Lower leg skin (tissue), 4 donors: ENCODE measurements at regions not wholly inside any gene's neighbourhood (a gene's known extent, or its start where the extent isn't known, plus 50 kb on each side); places are given as distances from the start of the nearest gene placed in this dataset.

Experiments
- DNase-seq, 2 donors: peaks; one replicate each; pipeline ENCODE4 v3.0.0-alpha.2; 2019; ENCODE audit warnings: low spot score in 2 of 2
- H3K4me3 ChIP-seq: fragments of 200-600 bp; sonication (generic); 2 replicates; pipeline ENCODE4 v1.5.1; 2017; ENCODE audit warnings: mild to moderate bottlenecking, low read depth; ENCODE audit not compliant: poor library complexity, severe bottlenecking
- CTCF ChIP-seq, 3 donors: fragments of 450-650 bp; IDR thresholded peaks; one replicate each; pipeline ENCODE4 v1.5.1; 2016; ENCODE audit warnings: antibody characterized with exemption in 3 of 3, mild to moderate bottlenecking in 3 of 3, moderate library complexity in 2 of 3
- POLR2A ChIP-seq, 2 donors: fragments of 450-650 bp; IDR thresholded peaks; one replicate each; pipeline ENCODE4 v1.6.1; 2016 to 2017; ENCODE audit warnings: antibody characterized with exemption in 2 of 2, mild to moderate bottlenecking in 1 of 2, moderate library complexity in 1 of 2
- WGBS, 2 donors: methylation state at CpG; one replicate each; pipeline ENCODE4 v1.1.5; 2018; 5-methylcytosine and 5-hydroxymethylcytosine counted together
- intact Hi-C: fragments of 100-400 bp; cut with DNase I; formaldehyde crosslinking; loops from one replicate; pipeline ENCODE4 v1.15.0; 2023; ENCODE audit warnings: low total_unique reads

GRCh38 chrX:137366018-137366633 lies 199.8 kb upstream of the ZIC3 start:
- TF ChIP-seq POLR2A (IDR thresholded peaks at IDR 0.05) (no peak), CTCF (IDR thresholded peaks at IDR 0.05) (no peak)
- WGBS, 2 donors: 69 to 70% methylated on average over 3 of the region's 3 CpGs
- no peak for DNase-seq
- H3K4me3 ChIP-seq: no peak overlapping the region
- intact Hi-C loops: no loop called here

DNA sequence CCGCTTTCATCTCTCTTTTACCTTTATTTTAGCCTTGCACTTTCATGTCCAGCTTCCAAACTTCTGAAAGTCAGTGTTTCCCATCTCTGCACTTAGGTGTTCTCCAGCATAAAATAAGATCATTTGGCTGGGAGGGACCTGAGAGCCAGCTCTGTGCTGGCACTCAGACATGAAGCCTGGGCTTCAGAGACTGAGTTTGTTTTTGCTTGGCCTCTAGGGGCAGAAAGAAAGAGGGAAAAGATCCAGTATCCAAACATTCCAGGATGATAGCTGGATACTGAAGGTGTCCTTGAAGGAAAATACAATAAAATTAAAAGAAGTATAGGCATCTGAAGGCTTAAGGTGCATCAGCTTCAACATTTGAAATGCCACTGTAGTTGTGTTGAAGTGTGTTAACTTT lies 202.4 kb upstream of the ZIC3 start:
- WGBS, 2 donors: 74 to 86% methylated on average over 1 of the region's 1 CpG
- TF ChIP-seq CTCF (IDR thresholded peaks at IDR 0.05) (no peak), POLR2A (IDR thresholded peaks at IDR 0.05) (no peak)
- DNase-seq: no peak
- intact Hi-C loops: no loop called here
- no peak overlapping the region for H3K4me3 ChIP-seq

DNA sequence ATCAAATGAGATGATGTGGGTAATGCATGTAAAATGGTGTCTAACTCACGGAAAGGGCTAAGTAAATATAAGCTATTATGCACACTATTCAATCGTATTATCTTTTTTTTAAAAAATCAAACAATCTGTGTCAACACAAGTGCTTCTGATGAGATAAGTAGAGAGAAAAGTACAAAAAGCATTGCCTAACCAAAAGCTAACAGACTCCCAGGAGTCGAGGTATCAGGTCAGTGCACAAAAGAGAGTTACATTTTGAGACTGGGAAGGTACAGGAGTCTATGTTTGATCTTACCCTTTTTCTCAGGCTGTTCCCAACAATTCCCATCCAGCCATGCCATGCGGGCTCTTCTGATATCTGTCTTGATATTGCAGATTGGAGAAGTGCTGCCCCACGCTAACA lies 203.3 kb upstream of the ZIC3 start:
- no peak for DNase-seq
- no peak overlapping the region for H3K4me3 ChIP-seq
- WGBS, 2 donors: 78 to 83% methylated on average over 5 of the region's 5 CpGs
- intact Hi-C loops: no loop called here
- TF ChIP-seq POLR2A (IDR thresholded peaks at IDR 0.05) (no peak), CTCF (IDR thresholded peaks at IDR 0.05) (no peak)

DNA sequence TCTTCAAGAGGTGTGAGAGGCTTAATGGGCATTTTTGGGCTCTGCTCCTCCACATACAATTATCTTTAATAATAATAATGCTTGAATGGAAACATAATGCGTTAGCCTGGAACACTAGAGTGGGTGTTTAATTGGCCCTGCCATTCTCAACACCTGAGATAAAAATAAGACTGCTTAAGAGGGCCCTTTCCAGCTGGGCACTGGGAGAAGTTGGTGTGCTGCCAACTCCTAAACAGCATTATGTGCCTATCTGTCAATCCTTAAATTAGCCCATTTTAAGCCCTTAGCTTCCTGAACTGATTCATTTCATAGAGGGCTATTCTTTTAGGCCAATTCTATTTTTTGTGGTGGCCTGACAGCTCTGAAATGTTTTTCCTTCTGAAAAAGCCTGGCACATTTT lies 211.1 kb upstream of the ZIC3 start:
- DNase-seq: no peak
- WGBS, 2 donors: 73 to 94% methylated on average over 1 of the region's 1 CpG
- TF ChIP-seq POLR2A (IDR thresholded peaks at IDR 0.05) (no peak), CTCF (IDR thresholded peaks at IDR 0.05) (no peak)
- no peak overlapping the region for H3K4me3 ChIP-seq
- intact Hi-C loops: no loop called here

DNA sequence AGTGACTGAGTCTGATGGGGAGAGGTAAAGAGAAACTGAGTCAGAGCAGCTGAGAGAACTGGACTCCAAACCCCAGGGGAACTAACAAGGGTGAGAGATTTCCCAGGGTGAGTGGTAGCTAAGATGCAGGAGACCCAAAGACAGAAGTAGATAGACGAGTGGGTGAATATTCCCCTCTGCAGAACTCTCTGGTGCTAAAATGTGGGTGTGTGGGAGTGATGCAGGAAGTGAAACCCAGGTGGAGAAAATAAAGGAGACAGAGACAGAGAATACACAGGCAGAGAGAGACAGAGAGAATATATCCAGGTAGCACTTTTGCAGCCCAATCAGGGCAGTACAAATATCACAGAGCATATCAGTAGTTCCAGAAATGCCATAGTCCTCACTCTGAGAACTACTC lies 212.5 kb upstream of the ZIC3 start:
- no peak for TF ChIP-seq POLR2A (IDR thresholded peaks at IDR 0.05)
- TF ChIP-seq CTCF (IDR thresholded peaks at IDR 0.05): no peak
- DNase-seq: no peak
- H3K4me3 ChIP-seq: no peak overlapping the region
- intact Hi-C loops: no loop called here
- WGBS, 2 donors: 36 to 50% methylated on average over 1 of the region's 1 CpG

- no peak for TF ChIP-seq CTCF (IDR thresholded peaks at IDR 0.05)
- no peak for TF ChIP-seq POLR2A (IDR thresholded peaks at IDR 0.05)
- no peak overlapping the region for H3K4me3 ChIP-seq
- no peak for DNase-seq
- intact Hi-C loops: no loop called here
Measured at GRCh38 chrX:137352101-137352660, 213.7 kb upstream of the ZIC3 start.
